COLO668 (cell line): ENCODE measurements at regions not wholly inside any gene's neighbourhood (a gene's known extent, or its start where the extent isn't known, plus 50 kb on each side); places are given as distances from the start of the nearest gene placed in this dataset.

Source experiments
- DNase-seq: peaks from one replicate; lab custom pipeline; 2025; ENCODE audit not compliant: unreplicated experiment; lab: John Stamatoyannopoulos, UW

- DNase-seq, result no peak
Measured at GRCh38 chr14:49999146-49999761, 106.4 kb downstream of the ARF6 start.

- DNase-seq, result no peak
Measured at GRCh38 chr14:49999826-50000379, 107.0 kb downstream of the ARF6 start.

GRCh38 chr14:50000380-50001150 is 107.7 kb downstream of the ARF6 start:
- no peak for DNase-seq

- DNase-seq, result peak; percentile 67
Measured at GRCh38 chr14:50001151-50001998, 108.5 kb downstream of the ARF6 start.

- DNase-seq, result no peak
Measured at GRCh38 chr14:50001999-50002925, 109.4 kb downstream of the ARF6 start.

GRCh38 chr14:50002926-50003212 is 110.0 kb downstream of the ARF6 start:
- DNase-seq, result no peak

GRCh38 chr14:50003213-50004021 is 110.5 kb downstream of the ARF6 start:
- peak; percentile 89 for DNase-seq

GRCh38 chr14:50006141-50006540 is 110.2 kb downstream of the VCPKMT start:
- no peak for DNase-seq

- DNase-seq, result no peak
Measured at GRCh38 chr14:50007123-50007903, 109.1 kb downstream of the VCPKMT start.

GRCh38 chr14:50008562-50008961 is 107.8 kb downstream of the VCPKMT start:
- DNase-seq, result no peak

GRCh38 chr14:50008974-50009373 is 107.4 kb downstream of the VCPKMT start:
- no peak for DNase-seq

- no peak for DNase-seq
Measured at GRCh38 chr14:50010752-50011151, 105.6 kb downstream of the VCPKMT start.

GRCh38 chr14:50011242-50011641 is 105.1 kb downstream of the VCPKMT start:
- no peak for DNase-seq

GRCh38 chr14:50012644-50013043 is 103.7 kb downstream of the VCPKMT start:
- no peak for DNase-seq

GRCh38 chr14:50013198-50013918 is 103.0 kb downstream of the VCPKMT start:
- DNase-seq, result no peak

- no peak for DNase-seq
Measured at GRCh38 chr14:50013934-50014333, 102.4 kb downstream of the VCPKMT start.

- no peak for DNase-seq
Measured at GRCh38 chr14:50014809-50015430, 101.5 kb downstream of the VCPKMT start.

GRCh38 chr14:50015716-50016115 is 100.7 kb downstream of the VCPKMT start:
- DNase-seq, result no peak
